ENCODE measurements at regions not wholly inside any gene's neighbourhood (a gene's known extent, or its start where the extent isn't known, plus 50 kb on each side); places are given as distances from the start of the nearest gene placed in this dataset.

DNA sequence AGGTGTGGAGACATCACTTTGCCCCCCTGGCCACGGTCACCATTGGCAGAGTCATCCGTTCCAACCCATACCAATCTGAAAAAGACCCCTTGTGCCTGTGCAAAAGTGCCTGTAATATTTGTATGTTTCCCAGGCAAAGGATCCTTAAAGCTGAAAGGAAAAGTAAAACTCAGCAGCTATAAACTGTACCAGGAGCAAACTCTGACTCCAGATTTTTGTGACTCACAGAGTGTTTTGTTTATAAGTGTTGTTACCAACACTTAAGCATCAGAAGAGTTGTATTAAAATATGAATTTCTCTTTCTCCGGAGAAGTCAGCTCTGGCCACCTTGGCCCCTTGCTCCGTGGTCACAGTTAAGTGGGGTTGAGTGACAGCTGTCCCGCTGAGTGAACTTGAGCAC lies 75.9 kb downstream of the IRX6 start:
- Histone ChIP-seq H3K27ac (ENCODE audit: low read depth) (no peak overlapping the region), H3F3A (replicated peaks; ENCODE audit: low read depth) (no peaks in the 10 kb centered on the region), H4K20me1 (replicated peaks; ENCODE audit: insufficient read depth) (no peaks in the 10 kb centered on the region), H2AFZ (no peak overlapping the region), H3K79me2 (replicated peaks; ENCODE audit: insufficient read depth) (no peaks in the 10 kb centered on the region), H3K27me3 (ENCODE audit: insufficient read depth) (no peaks in the 10 kb centered on the region), H3K4me1 (ENCODE audit: insufficient read depth) (no peaks in the 10 kb centered on the region), H3K9me2 (ENCODE audit: insufficient read depth) (no peaks in the 10 kb centered on the region; the same call in none of the 2 replicates), H3K4me3 (no peak overlapping the region), H3K4me2 (no peak overlapping the region), H3K36me3 (ENCODE audit: insufficient read depth) (no peaks in the 10 kb centered on the region)
- Mint-ChIP-seq H3K4me1 (no peaks in the 10 kb centered on the region), H3K4me3 (no peak overlapping the region), H3K9me3 (no peaks in the 10 kb centered on the region), H3K36me3 (ENCODE audit: low read depth) (no peaks in the 10 kb centered on the region), H3K27ac (no peak overlapping the region), H3K27me3 (ENCODE audit: insufficient read depth, low read depth, poor library complexity) (no peaks in the 10 kb centered on the region)
- ATAC-seq (no peak), DNase-seq (ENCODE audit: low spot score) (no peak)
- no peak for TF ChIP-seq ZNF331 (CRISPR knock-in tag; IDR thresholded peaks at IDR 0.05; ENCODE audit: low read depth)
- no peak for TF ChIP-seq ZNF114 (CRISPR knock-in tag; IDR thresholded peaks at IDR 0.05)

DNA sequence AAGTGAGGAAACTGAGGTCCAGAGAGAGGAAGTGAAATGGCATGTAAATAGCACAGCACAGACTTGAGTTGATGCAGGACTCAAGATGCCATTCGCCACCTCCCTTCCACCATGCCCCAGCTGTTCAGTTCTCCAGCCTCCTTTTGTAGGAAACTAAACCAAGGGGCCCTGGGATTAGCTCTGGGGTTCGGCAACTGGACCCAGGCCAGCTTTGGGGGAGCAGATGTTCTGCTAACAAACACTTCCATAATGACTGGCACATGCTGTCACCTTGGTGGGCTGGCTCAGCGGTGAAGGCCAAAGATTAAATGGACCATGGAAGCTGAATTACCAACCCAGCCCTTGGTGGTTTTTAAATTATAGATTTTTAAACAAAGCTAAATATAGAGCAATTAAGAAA lies 77.0 kb downstream of the IRX6 start:
- no peaks in the 10 kb centered on the region for H3K79me2 ChIP-seq (replicated peaks; ENCODE audit: insufficient read depth)
- H3K9me2 ChIP-seq (ENCODE audit: insufficient read depth) = no peaks in the 10 kb centered on the region; the same call in none of the 2 replicates

More for the DNA sequence above, 77.0 kb downstream of the IRX6 start:
- ATAC-seq (no peak), DNase-seq (ENCODE audit: low spot score) (no peak)
- Mint-ChIP-seq H3K36me3 (ENCODE audit: low read depth) (no peaks in the 10 kb centered on the region), H3K4me3 (no peak overlapping the region), H3K4me1 (no peaks in the 10 kb centered on the region), H3K27ac (no peak overlapping the region), H3K9me3 (no peaks in the 10 kb centered on the region), H3K27me3 (ENCODE audit: insufficient read depth, low read depth, poor library complexity) (no peaks in the 10 kb centered on the region)
- Histone ChIP-seq H4K20me1 (replicated peaks; ENCODE audit: insufficient read depth) (no peaks in the 10 kb centered on the region), H3F3A (replicated peaks; ENCODE audit: low read depth) (no peaks in the 10 kb centered on the region), H3K4me3 (no peak overlapping the region), H3K4me1 (ENCODE audit: insufficient read depth) (no peaks in the 10 kb centered on the region), H2AFZ (no peak overlapping the region), H3K4me2 (no peak overlapping the region), H3K27me3 (ENCODE audit: insufficient read depth) (no peaks in the 10 kb centered on the region), H3K27ac (ENCODE audit: low read depth) (no peak overlapping the region), H3K36me3 (ENCODE audit: insufficient read depth) (no peaks in the 10 kb centered on the region)
- TF ChIP-seq NANOG (IDR thresholded peaks at IDR 0.05; ENCODE audit: borderline replicate concordance) (no peak), ETS1 (IDR thresholded peaks at IDR 0.05) (no peak), EZH2phosphoT487 (IDR thresholded peaks at IDR 0.05; ENCODE audit: unreplicated experiment) (no peak), JUNB (IDR thresholded peaks at IDR 0.05; ENCODE audit: unreplicated experiment) (no peak), ZNF462 (CRISPR knock-in tag; IDR thresholded peaks at IDR 0.05) (no peak), CTCF (conservative IDR thresholded peaks at IDR 0.05; ENCODE audit: low read depth in 2 of 2) (no peak), STAT1 (IDR thresholded peaks at IDR 0.05; ENCODE audit: unreplicated experiment) (no peak), POLR2AphosphoS5 (IDR thresholded peaks at IDR 0.05; ENCODE audit: low read depth) (no peak), ZNF331 (CRISPR knock-in tag; IDR thresholded peaks at IDR 0.05; ENCODE audit: low read depth) (no peak)

Data from GM23338 (cell line).